ENCODE measurements at regions not wholly inside any gene's neighbourhood (a gene's known extent, or its start where the extent isn't known, plus 50 kb on each side); places are given as distances from the start of the nearest gene placed in this dataset.

- Histone ChIP-seq H2BK12ac (ENCODE audit: low read length) (no peak overlapping the region), H2BK15ac (ENCODE audit: low read length) (no peak overlapping the region), H3K27me3 (ENCODE audit: control insufficient read depth in 3 of 3, insufficient read depth in 3 of 3, low read depth in 1 of 3, low read length in 3 of 3) (no peaks in the 10 kb centered on the region), H3K4me2 (ENCODE audit: insufficient read depth, low read length, poor library complexity, severe bottlenecking) (no peak overlapping the region), H3K18ac (ENCODE audit: low read length) (no peak overlapping the region), H2AFZ (ENCODE audit: low read length) (no peak overlapping the region), H3K79me1 (ENCODE audit: low read depth, low read length) (no peaks in the 10 kb centered on the region), H3K4ac (ENCODE audit: low read length) (no peak overlapping the region), H3K27ac (replicated peaks; ENCODE audit: low read length) (no peak overlapping the region), H4K8ac (ENCODE audit: low read depth, low read length) (no peak overlapping the region), H3K4me3 (ENCODE audit: low read length in 2 of 2) (no peak overlapping the region), H3K14ac (ENCODE audit: low read length) (no peak overlapping the region), H3K4me1 (ENCODE audit: control insufficient read depth in 2 of 2, insufficient read depth in 1 of 2, low read depth in 1 of 2, low read length in 2 of 2) (peaks cover 0 to 5% of the 10 kb centered on the region in 2 donors), H2AK5ac (ENCODE audit: low read depth, low read length) (no peak overlapping the region), H2BK120ac (ENCODE audit: low read depth, low read length) (no peak overlapping the region), H3K36me3 (replicated peaks in 1 of 2; ENCODE audit: control insufficient read depth in 2 of 2, insufficient read depth in 2 of 2, low read length in 2 of 2) (no peaks in the 10 kb centered on the region), H3K9me3 (replicated peaks in 1 of 2; ENCODE audit: control insufficient read depth in 2 of 2, insufficient read depth in 1 of 2, low read depth in 1 of 2, low read length in 2 of 2) (no peaks in the 10 kb centered on the region), H3K9ac (ENCODE audit: low read depth, low read length, poor library complexity) (no peak overlapping the region), H4K91ac (ENCODE audit: low read depth, low read length, poor library complexity) (no peak overlapping the region), H3K23ac (ENCODE audit: low read depth, low read length, poor library complexity) (no peak overlapping the region), H2BK5ac (ENCODE audit: low read length) (no peak overlapping the region)
- WGBS, 2 donors (ENCODE audit: extremely low coverage in 2 of 2, insufficient read length in 2 of 2, insufficient replicate concordance in 1 of 2), result no CpG with 5 or more reads among the region's 1 CpG
- DNase-seq (ENCODE audit: low spot score), result no peak
Observed at GRCh38 chr11:80082406-80082805, 641.6 kb upstream of the TENM4 start.

DNA sequence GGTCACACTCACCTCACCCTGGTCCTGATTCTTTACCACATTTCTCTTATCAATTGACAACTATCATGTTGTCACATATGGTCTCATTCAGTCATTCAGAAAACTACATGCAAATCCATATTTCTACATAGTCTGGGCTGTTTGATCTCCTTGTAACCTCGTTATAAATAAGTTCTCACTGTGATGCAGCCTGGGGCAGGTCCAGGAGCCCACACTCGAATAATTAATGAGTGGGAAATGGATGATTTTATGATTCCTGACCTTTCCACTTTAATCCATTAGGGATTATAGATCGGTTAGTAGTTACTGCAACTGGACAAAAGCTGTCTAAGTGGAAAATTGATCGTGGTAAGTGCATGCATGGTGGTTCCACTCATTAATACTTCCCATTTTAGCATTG lies 636.3 kb upstream of the TENM4 start:
- Histone ChIP-seq H3K4me2 (ENCODE audit: insufficient read depth, low read length, poor library complexity, severe bottlenecking) (no peak overlapping the region), H3K18ac (ENCODE audit: low read length) (no peak overlapping the region), H2AK5ac (ENCODE audit: low read depth, low read length) (no peak overlapping the region), H2AFZ (ENCODE audit: low read length) (no peak overlapping the region), H3K27me3 (ENCODE audit: control insufficient read depth in 3 of 3, insufficient read depth in 3 of 3, low read depth in 1 of 3, low read length in 3 of 3) (no peaks in the 10 kb centered on the region), H2BK120ac (ENCODE audit: low read depth, low read length) (no peak overlapping the region), H3K9me3 (replicated peaks in 1 of 2; ENCODE audit: control insufficient read depth in 2 of 2, insufficient read depth in 1 of 2, low read depth in 1 of 2, low read length in 2 of 2) (no peaks in the 10 kb centered on the region), H3K36me3 (replicated peaks in 1 of 2; ENCODE audit: control insufficient read depth in 2 of 2, insufficient read depth in 2 of 2, low read length in 2 of 2) (no peaks in the 10 kb centered on the region), H3K79me1 (ENCODE audit: low read depth, low read length) (no peaks in the 10 kb centered on the region), H3K14ac (ENCODE audit: low read length) (no peak overlapping the region), H3K23ac (ENCODE audit: low read depth, low read length, poor library complexity) (no peak overlapping the region), H2BK12ac (ENCODE audit: low read length) (no peak overlapping the region), H2BK15ac (ENCODE audit: low read length) (no peak overlapping the region), H3K27ac (replicated peaks; ENCODE audit: low read length) (no peak overlapping the region), H3K9ac (ENCODE audit: low read depth, low read length, poor library complexity) (no peak overlapping the region), H2BK5ac (ENCODE audit: low read length) (no peak overlapping the region), H4K91ac (ENCODE audit: low read depth, low read length, poor library complexity) (no peak overlapping the region), H4K8ac (ENCODE audit: low read depth, low read length) (no peak overlapping the region), H3K4me3 (ENCODE audit: low read length in 2 of 2) (no peak overlapping the region), H3K4me1 (ENCODE audit: control insufficient read depth in 2 of 2, insufficient read depth in 1 of 2, low read depth in 1 of 2, low read length in 2 of 2) (peaks cover 0 to 3% of the 10 kb centered on the region in 2 donors), H3K4ac (ENCODE audit: low read length) (no peak overlapping the region)
- WGBS, 2 donors (ENCODE audit: extremely low coverage in 2 of 2, insufficient read length in 2 of 2, insufficient replicate concordance in 1 of 2), result no CpG with 5 or more reads among the region's 4 CpGs
- DNase-seq (ENCODE audit: low spot score), result no peak

- no peak overlapping the region for H3K9ac ChIP-seq (ENCODE audit: low read depth, low read length, poor library complexity)
- H3K4me1 ChIP-seq (ENCODE audit: control insufficient read depth in 2 of 2, insufficient read depth in 1 of 2, low read depth in 1 of 2, low read length in 2 of 2), result peaks cover 0 to 3% of the 10 kb centered on the region in 2 donors
- no peak overlapping the region for H3K14ac ChIP-seq (ENCODE audit: low read length)
- no CpG with 5 or more reads among the region's 4 CpGs for WGBS, 2 donors (ENCODE audit: extremely low coverage in 2 of 2, insufficient read length in 2 of 2, insufficient replicate concordance in 1 of 2)
- no peak overlapping the region for H4K91ac ChIP-seq (ENCODE audit: low read depth, low read length, poor library complexity)
- no peak overlapping the region for H3K27ac ChIP-seq (replicated peaks; ENCODE audit: low read length)
- H2BK120ac ChIP-seq (ENCODE audit: low read depth, low read length), result no peak overlapping the region
- no peak overlapping the region for H3K4ac ChIP-seq (ENCODE audit: low read length)
- no peaks in the 10 kb centered on the region for H3K9me3 ChIP-seq (replicated peaks in 1 of 2; ENCODE audit: control insufficient read depth in 2 of 2, insufficient read depth in 1 of 2, low read depth in 1 of 2, low read length in 2 of 2)
- H2BK15ac ChIP-seq (ENCODE audit: low read length), result no peak overlapping the region
- H2AK5ac ChIP-seq (ENCODE audit: low read depth, low read length), result no peak overlapping the region
- no peak overlapping the region for H2BK5ac ChIP-seq (ENCODE audit: low read length)
- no peak overlapping the region for H3K4me2 ChIP-seq (ENCODE audit: insufficient read depth, low read length, poor library complexity, severe bottlenecking)
- DNase-seq (ENCODE audit: low spot score), result no peak
- no peaks in the 10 kb centered on the region for H3K79me1 ChIP-seq (ENCODE audit: low read depth, low read length)
- H4K8ac ChIP-seq (ENCODE audit: low read depth, low read length), result no peak overlapping the region
- H3K4me3 ChIP-seq (ENCODE audit: low read length in 2 of 2), result no peak overlapping the region
- no peak overlapping the region for H2AFZ ChIP-seq (ENCODE audit: low read length)
- H2BK12ac ChIP-seq (ENCODE audit: low read length), result no peak overlapping the region
- H3K23ac ChIP-seq (ENCODE audit: low read depth, low read length, poor library complexity), result no peak overlapping the region
- no peaks in the 10 kb centered on the region for H3K36me3 ChIP-seq (replicated peaks in 1 of 2; ENCODE audit: control insufficient read depth in 2 of 2, insufficient read depth in 2 of 2, low read length in 2 of 2)
- no peaks in the 10 kb centered on the region for H3K27me3 ChIP-seq (ENCODE audit: control insufficient read depth in 3 of 3, insufficient read depth in 3 of 3, low read depth in 1 of 3, low read length in 3 of 3)
- H3K18ac ChIP-seq (ENCODE audit: low read length), result no peak overlapping the region
Observed at GRCh38 chr11:80074837-80075236, 634.0 kb upstream of the TENM4 start.

DNA sequence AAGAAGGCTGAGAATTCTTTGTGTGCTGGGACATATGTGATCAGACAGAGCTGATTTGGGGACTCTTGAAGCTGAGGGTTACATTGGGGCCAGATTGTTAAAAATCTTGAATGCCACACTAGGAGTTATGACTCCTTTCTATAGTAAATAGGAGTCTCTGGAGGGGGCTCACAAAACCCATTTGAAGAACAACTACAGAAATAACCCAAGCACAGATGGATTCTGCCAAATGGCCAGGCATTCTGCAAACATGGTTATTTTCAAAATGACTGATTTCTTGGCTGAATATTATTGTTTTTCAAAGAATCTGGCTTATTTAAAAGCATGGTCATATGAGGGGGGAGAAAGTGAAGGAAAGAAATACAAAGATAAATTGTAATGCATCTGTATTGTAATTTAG lies 625.5 kb upstream of the TENM4 start:
- Histone ChIP-seq H3K4me1 (ENCODE audit: control insufficient read depth in 2 of 2, insufficient read depth in 1 of 2, low read depth in 1 of 2, low read length in 2 of 2) (no peaks in the 10 kb centered on the region), H3K27ac (replicated peaks; ENCODE audit: low read length) (no peak overlapping the region), H2AK5ac (ENCODE audit: low read depth, low read length) (no peak overlapping the region), H2BK12ac (ENCODE audit: low read length) (no peak overlapping the region), H4K91ac (ENCODE audit: low read depth, low read length, poor library complexity) (no peak overlapping the region), H2BK15ac (ENCODE audit: low read length) (no peak overlapping the region), H3K27me3 (ENCODE audit: control insufficient read depth in 3 of 3, insufficient read depth in 3 of 3, low read depth in 1 of 3, low read length in 3 of 3) (no peaks in the 10 kb centered on the region), H3K36me3 (replicated peaks in 1 of 2; ENCODE audit: control insufficient read depth in 2 of 2, insufficient read depth in 2 of 2, low read length in 2 of 2) (no peaks in the 10 kb centered on the region), H3K79me1 (ENCODE audit: low read depth, low read length) (no peaks in the 10 kb centered on the region), H3K23ac (ENCODE audit: low read depth, low read length, poor library complexity) (no peak overlapping the region), H3K9me3 (replicated peaks in 1 of 2; ENCODE audit: control insufficient read depth in 2 of 2, insufficient read depth in 1 of 2, low read depth in 1 of 2, low read length in 2 of 2) (no peaks in the 10 kb centered on the region), H3K9ac (ENCODE audit: low read depth, low read length, poor library complexity) (no peak overlapping the region), H2BK5ac (ENCODE audit: low read length) (no peak overlapping the region), H2AFZ (ENCODE audit: low read length) (no peak overlapping the region), H3K14ac (ENCODE audit: low read length) (no peak overlapping the region), H3K4me2 (ENCODE audit: insufficient read depth, low read length, poor library complexity, severe bottlenecking) (no peak overlapping the region), H2BK120ac (ENCODE audit: low read depth, low read length) (no peak overlapping the region), H4K8ac (ENCODE audit: low read depth, low read length) (no peak overlapping the region), H3K4ac (ENCODE audit: low read length) (no peak overlapping the region), H3K4me3 (ENCODE audit: low read length in 2 of 2) (no peak overlapping the region), H3K18ac (ENCODE audit: low read length) (no peak overlapping the region)
- DNase-seq (ENCODE audit: low spot score), result no peak
